Panc1 (cell line): ENCODE measurements at regions not wholly inside any gene's neighbourhood (a gene's known extent, or its start where the extent isn't known, plus 50 kb on each side); places are given as distances from the start of the nearest gene placed in this dataset.

ENCODE experiments used
- CTCF ChIP-seq: fragments of 450-650 bp; IDR thresholded peaks from 2 replicates; pipeline ENCODE4 v1.5.1; 2017; ENCODE audit warnings: mild to moderate bottlenecking
- SIN3A ChIP-seq: IDR thresholded peaks from 2 replicates; pipeline ENCODE4 v1.6.1; 2012; ENCODE audit warnings: low read depth, mild to moderate bottlenecking, low read length, moderate library complexity, borderline replicate concordance; ENCODE audit not compliant: insufficient read depth

GRCh38 chr3:181358562-181358961 lies 353.2 kb upstream of the SOX2 start:
- TF ChIP-seq CTCF (no peak), SIN3A (no peak)
